Fibroblast of lung (primary cell): ENCODE measurements at regions not wholly inside any gene's neighbourhood (a gene's known extent, or its start where the extent isn't known, plus 50 kb on each side); places are given as distances from the start of the nearest gene placed in this dataset.

Experiments
- DNase-seq, 2 donors: peaks; one replicate each; pipeline versions ENCODE4 v3.0.0 to v3.0.0-alpha.2; 2010; ENCODE audit warnings: low read depth in 2 of 2
- H2AFZ ChIP-seq: 2 replicates; pipeline ENCODE4 v1.5.1; 2012; ENCODE audit warnings: low read length, control low read depth, inconsistent platforms
- H3K27ac ChIP-seq: 2 replicates; pipeline ENCODE4 v1.5.1; 2011; ENCODE audit warnings: low read length, control low read depth; ENCODE audit not compliant: insufficient read depth
- H3K27me3 ChIP-seq: 2 replicates; pipeline ENCODE4 v1.5.1; 2011; ENCODE audit warnings: mild to moderate bottlenecking, low read length; ENCODE audit not compliant: control insufficient read depth, insufficient read depth
- H3K36me3 ChIP-seq: 2 replicates; pipeline ENCODE4 v1.5.1; 2011; ENCODE audit warnings: low read length; ENCODE audit not compliant: control insufficient read depth, insufficient read depth
- H3K4me1 ChIP-seq: 2 replicates; pipeline ENCODE4 v1.5.1; 2011; ENCODE audit warnings: low read length; ENCODE audit not compliant: control insufficient read depth, insufficient read depth; ENCODE audit errors: extremely low read depth
- H3K4me2 ChIP-seq: 2 replicates; pipeline ENCODE4 v1.5.1; 2011; ENCODE audit warnings: low read length, control low read depth; ENCODE audit not compliant: insufficient read depth; ENCODE audit errors: extremely low read depth
- H3K4me3 ChIP-seq, 4 experiments: fragments of 200-600 bp in 1 of 4; sonication (generic) in 1 of 4; replicated peaks in 1 of 4; 2 replicates each; pipeline ENCODE4 v1.5.1; 2011 to 2016; ENCODE audit warnings: low read length in 4 of 4, low read depth in 3 of 4, mild to moderate bottlenecking in 3 of 4, control low read depth in 2 of 4, inconsistent platforms in 1 of 4, mixed read lengths in 1 of 4; ENCODE audit not compliant: insufficient read depth in 1 of 4; ENCODE audit errors: control extremely low read depth in 1 of 4
- H3K79me2 ChIP-seq: 2 replicates; pipeline ENCODE4 v1.5.1; 2012; ENCODE audit warnings: mild to moderate bottlenecking, low read length, inconsistent platforms; ENCODE audit not compliant: control insufficient read depth, insufficient read depth
- H3K9ac ChIP-seq: 2 replicates; pipeline ENCODE4 v1.5.1; 2011; ENCODE audit warnings: mild to moderate bottlenecking, low read length, control low read depth; ENCODE audit not compliant: insufficient read depth
- H3K9me3 ChIP-seq: 2 replicates; pipeline ENCODE4 v1.5.1; 2012; ENCODE audit warnings: low read depth, low read length; ENCODE audit not compliant: control insufficient read depth, insufficient read depth
- H4K20me1 ChIP-seq: 2 replicates; pipeline ENCODE4 v1.5.1; 2011; ENCODE audit warnings: low read length; ENCODE audit not compliant: control insufficient read depth, insufficient read depth; ENCODE audit errors: extremely low read depth
- CTCF ChIP-seq, 2 donors: IDR thresholded peaks in 1 of 2; conservative IDR thresholded peaks in 1 of 2; 1 replicate in 1 of 2; 2 replicates in 1 of 2; pipeline ENCODE4 v1.5.1; 2011 to 2012; ENCODE audit warnings: low read length in 2 of 2, control low read depth in 1 of 2, inconsistent platforms in 1 of 2, low read depth in 1 of 2, mild to moderate bottlenecking in 1 of 2
- EZH2 ChIP-seq: IDR thresholded peaks from 2 replicates; pipeline ENCODE4 v1.5.1; 2012; ENCODE audit warnings: low read length, control low read depth, mild to moderate bottlenecking; ENCODE audit errors: missing control alignments

GRCh38 chr7:40921589-40922315 lies 781.1 kb downstream of the INHBA start:
- Histone ChIP-seq H3K36me3 (no peaks in the 10 kb centered on the region), H3K4me1 (peaks cover 10% of the 10 kb centered on the region), H3K9ac (no peak overlapping the region), H3K79me2 (no peaks in the 10 kb centered on the region), H3K4me3 (no peak overlapping the region), H3K9me3 (no peaks in the 10 kb centered on the region), H3K27me3 (no peaks in the 10 kb centered on the region), H3K4me2 (no peak overlapping the region), H4K20me1 (no peaks in the 10 kb centered on the region), H2AFZ (no peak overlapping the region), H3K27ac (no peak overlapping the region)
- TF ChIP-seq EZH2 (no peak), CTCF (conservative IDR thresholded peaks at IDR 0.05 in 1 of 2, IDR thresholded peaks at IDR 0.05 in 1 of 2; ENCODE audit: low read depth in 1 of 2, low read length in 2 of 2) (no peak)
- no peak for DNase-seq

- Histone ChIP-seq H3K36me3 (no peaks in the 10 kb centered on the region), H3K9ac (no peak overlapping the region), H3K79me2 (no peaks in the 10 kb centered on the region), H3K4me2 (peak overlapping the region; percentile 4), H2AFZ (no peak overlapping the region), H3K9me3 (no peaks in the 10 kb centered on the region), H4K20me1 (no peaks in the 10 kb centered on the region), H3K27me3 (no peaks in the 10 kb centered on the region), H3K4me3 (no peak overlapping the region), H3K4me1 (peaks cover 10% of the 10 kb centered on the region), H3K27ac (peak overlapping the region; percentile 60)
- peak; percentile 70 to 95 for DNase-seq
- TF ChIP-seq EZH2 (no peak), CTCF (conservative IDR thresholded peaks at IDR 0.05 in 1 of 2, IDR thresholded peaks at IDR 0.05 in 1 of 2; ENCODE audit: low read depth in 1 of 2, low read length in 2 of 2) (no peak)
Measured at GRCh38 chr7:40918701-40919271, 784.0 kb downstream of the SUGCT start.

- no peaks in the 10 kb centered on the region for H4K20me1 ChIP-seq
- no peak for TF ChIP-seq CTCF (conservative IDR thresholded peaks at IDR 0.05 in 1 of 2, IDR thresholded peaks at IDR 0.05 in 1 of 2; ENCODE audit: low read depth in 1 of 2, low read length in 2 of 2)
- no peak for TF ChIP-seq EZH2
- H3K79me2 ChIP-seq, result no peaks in the 10 kb centered on the region
- no peak overlapping the region for H2AFZ ChIP-seq
- H3K9me3 ChIP-seq, result no peaks in the 10 kb centered on the region
- H3K27ac ChIP-seq, result no peak overlapping the region
- H3K9ac ChIP-seq, result no peak overlapping the region
- H3K27me3 ChIP-seq, result no peaks in the 10 kb centered on the region
- peak in 1 of 2 donors; percentile 29 for DNase-seq
- peaks cover 8% of the 10 kb centered on the region for H3K4me1 ChIP-seq
- no peaks in the 10 kb centered on the region for H3K36me3 ChIP-seq
- H3K4me2 ChIP-seq, result no peak overlapping the region
- no peak overlapping the region for H3K4me3 ChIP-seq
Measured at GRCh38 chr7:40916813-40917212, 782.0 kb downstream of the SUGCT start.
